MM.1S (cell line): ENCODE measurements at regions not wholly inside any gene's neighbourhood (a gene's known extent, or its start where the extent isn't known, plus 50 kb on each side); places are given as distances from the start of the nearest gene placed in this dataset.

ENCODE experiments used
- CTCF ChIP-seq: fragments of 300-600 bp; sonication (generic); IDR thresholded peaks from 2 replicates; pipeline ENCODE4 v1.5.1; 2016; ENCODE audit warnings: antibody characterized with exemption, low read length, mixed read lengths
- EZH2 ChIP-seq: fragments of 300-600 bp; sonication (generic); optimal IDR thresholded peaks from 2 replicates; pipeline ENCODE3; 2017; ENCODE audit warnings: low read depth, mild to moderate bottlenecking, antibody characterized with exemption, low read length, mixed read lengths
- EZH2phosphoT487 ChIP-seq: fragments of 300-600 bp; sonication (generic); IDR thresholded peaks from 2 replicates; pipeline ENCODE4 v1.6.1; 2018; ENCODE audit warnings: antibody characterized with exemption, low read length

GRCh38 chr16:72313903-72314302 is 141.9 kb upstream of the PMFBP1 start:
- TF ChIP-seq CTCF (no peak), EZH2 (no peak), EZH2phosphoT487 (no peak)
